ENCODE measurements at regions not wholly inside any gene's neighbourhood (a gene's known extent, or its start where the extent isn't known, plus 50 kb on each side); places are given as distances from the start of the nearest gene placed in this dataset.
A peak's percentile ranks its signal among the peaks of the same experiment; 100 is the strongest.

DNA sequence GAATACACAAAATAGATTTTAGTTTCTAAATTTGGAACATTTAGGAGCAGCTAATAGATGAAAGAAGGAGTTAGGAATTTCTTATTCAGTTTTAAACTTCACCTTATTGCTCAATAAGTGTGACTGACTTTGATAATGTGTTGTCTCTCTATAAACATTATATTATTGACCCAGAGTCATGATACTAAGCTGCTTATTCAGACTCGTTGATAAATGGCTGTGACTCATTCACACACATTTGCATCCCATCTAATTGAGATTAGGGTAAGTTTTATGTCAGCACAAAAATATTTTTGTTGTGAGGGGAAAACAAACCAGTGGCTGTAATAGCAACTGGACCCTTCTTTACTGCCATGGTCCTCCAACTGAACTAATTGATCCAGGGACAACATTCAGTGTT is 137.6 kb downstream of the GOLIM4 start:
- no peak overlapping the region for H3K4me3 ChIP-seq (ENCODE audit: low read depth, low read length)

DNA sequence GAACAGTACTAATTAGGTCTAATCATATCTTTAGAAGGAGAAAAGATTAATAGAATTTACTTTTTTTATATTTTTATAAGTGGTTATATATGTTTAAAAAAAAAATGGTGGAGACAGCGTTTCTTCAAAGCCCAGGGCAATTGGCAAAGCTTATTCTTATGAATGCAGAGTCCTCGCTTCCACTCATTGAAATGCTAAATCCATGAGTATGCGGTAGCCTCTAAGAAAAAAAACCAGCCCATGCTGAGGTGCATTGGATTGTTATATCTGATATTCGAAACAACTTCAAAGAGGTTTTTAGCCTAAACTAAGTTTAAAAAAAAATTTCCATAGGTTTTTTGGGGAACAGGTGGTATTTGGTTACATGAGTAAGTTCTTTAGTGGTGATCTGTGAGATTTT is 142.8 kb downstream of the GOLIM4 start:
- TF ChIP-seq POLR2A (IDR thresholded peaks at IDR 0.05; ENCODE audit: extremely low read depth, insufficient read length) = no peak
- TF ChIP-seq, protein P1, sequence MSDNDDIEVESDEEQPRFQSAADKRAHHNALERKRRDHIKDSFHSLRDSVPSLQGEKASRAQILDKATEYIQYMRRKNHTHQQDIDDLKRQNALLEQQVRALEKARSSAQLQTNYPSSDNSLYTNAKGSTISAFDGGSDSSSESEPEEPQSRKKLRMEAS (IDR thresholded peaks at IDR 0.05; ENCODE audit: low read depth, low read length) = no peak
- no peak for TF ChIP-seq MYC (IDR thresholded peaks at IDR 0.05; ENCODE audit: low read depth, low read length)
- TF ChIP-seq, protein P2, sequence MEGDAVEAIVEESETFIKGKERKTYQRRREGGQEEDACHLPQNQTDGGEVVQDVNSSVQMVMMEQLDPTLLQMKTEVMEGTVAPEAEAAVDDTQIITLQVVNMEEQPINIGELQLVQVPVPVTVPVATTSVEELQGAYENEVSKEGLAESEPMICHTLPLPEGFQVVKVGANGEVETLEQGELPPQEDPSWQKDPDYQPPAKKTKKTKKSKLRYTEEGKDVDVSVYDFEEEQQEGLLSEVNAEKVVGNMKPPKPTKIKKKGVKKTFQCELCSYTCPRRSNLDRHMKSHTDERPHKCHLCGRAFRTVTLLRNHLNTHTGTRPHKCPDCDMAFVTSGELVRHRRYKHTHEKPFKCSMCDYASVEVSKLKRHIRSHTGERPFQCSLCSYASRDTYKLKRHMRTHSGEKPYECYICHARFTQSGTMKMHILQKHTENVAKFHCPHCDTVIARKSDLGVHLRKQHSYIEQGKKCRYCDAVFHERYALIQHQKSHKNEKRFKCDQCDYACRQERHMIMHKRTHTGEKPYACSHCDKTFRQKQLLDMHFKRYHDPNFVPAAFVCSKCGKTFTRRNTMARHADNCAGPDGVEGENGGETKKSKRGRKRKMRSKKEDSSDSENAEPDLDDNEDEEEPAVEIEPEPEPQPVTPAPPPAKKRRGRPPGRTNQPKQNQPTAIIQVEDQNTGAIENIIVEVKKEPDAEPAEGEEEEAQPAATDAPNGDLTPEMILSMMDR (IDR thresholded peaks at IDR 0.05; ENCODE audit: low read depth, low read length) = no peak
- DNase-seq (ENCODE audit: low read depth) = no peak
- no peak overlapping the region for H3K4me3 ChIP-seq (ENCODE audit: low read depth, low read length)

More for the DNA sequence above, 137.6 kb downstream of the GOLIM4 start:
- no peak for DNase-seq (ENCODE audit: low read depth)
- no peak for TF ChIP-seq MYC (IDR thresholded peaks at IDR 0.05; ENCODE audit: low read depth, low read length)
- TF ChIP-seq, protein P2 (IDR thresholded peaks at IDR 0.05; ENCODE audit: low read depth, low read length) = no peak
- TF ChIP-seq, protein P1 (IDR thresholded peaks at IDR 0.05; ENCODE audit: low read depth, low read length) = no peak
- no peak for TF ChIP-seq POLR2A (IDR thresholded peaks at IDR 0.05; ENCODE audit: extremely low read depth, insufficient read length)

DNA sequence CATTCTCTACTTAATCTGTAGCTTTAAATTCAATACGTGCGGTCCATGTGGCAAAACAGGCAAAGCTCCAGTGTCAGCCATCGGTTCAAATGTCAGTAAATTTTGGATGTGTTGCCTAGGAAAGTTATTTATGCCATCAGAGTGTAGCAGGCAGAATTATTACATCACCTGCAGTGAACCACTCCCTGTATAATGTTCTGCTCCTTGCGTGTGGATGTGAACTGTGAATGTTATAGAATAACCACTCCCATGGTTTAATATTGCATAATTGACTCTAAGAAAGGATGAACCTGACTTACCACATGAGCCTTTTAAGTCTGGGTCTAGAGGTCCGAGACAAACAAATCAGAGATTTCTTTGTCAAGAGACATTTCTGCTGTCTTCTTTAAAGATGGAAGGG is 145.5 kb downstream of the GOLIM4 start:
- TF ChIP-seq, protein P2 (IDR thresholded peaks at IDR 0.05; ENCODE audit: low read depth, low read length) = no peak
- TF ChIP-seq, protein P1 (IDR thresholded peaks at IDR 0.05; ENCODE audit: low read depth, low read length) = no peak
- TF ChIP-seq MYC (IDR thresholded peaks at IDR 0.05; ENCODE audit: low read depth, low read length) (no peak), POLR2A (IDR thresholded peaks at IDR 0.05; ENCODE audit: extremely low read depth, insufficient read length) (no peak)
- H3K4me3 ChIP-seq (ENCODE audit: low read depth, low read length) = no peak overlapping the region
- DNase-seq (ENCODE audit: low read depth) = no peak

DNA sequence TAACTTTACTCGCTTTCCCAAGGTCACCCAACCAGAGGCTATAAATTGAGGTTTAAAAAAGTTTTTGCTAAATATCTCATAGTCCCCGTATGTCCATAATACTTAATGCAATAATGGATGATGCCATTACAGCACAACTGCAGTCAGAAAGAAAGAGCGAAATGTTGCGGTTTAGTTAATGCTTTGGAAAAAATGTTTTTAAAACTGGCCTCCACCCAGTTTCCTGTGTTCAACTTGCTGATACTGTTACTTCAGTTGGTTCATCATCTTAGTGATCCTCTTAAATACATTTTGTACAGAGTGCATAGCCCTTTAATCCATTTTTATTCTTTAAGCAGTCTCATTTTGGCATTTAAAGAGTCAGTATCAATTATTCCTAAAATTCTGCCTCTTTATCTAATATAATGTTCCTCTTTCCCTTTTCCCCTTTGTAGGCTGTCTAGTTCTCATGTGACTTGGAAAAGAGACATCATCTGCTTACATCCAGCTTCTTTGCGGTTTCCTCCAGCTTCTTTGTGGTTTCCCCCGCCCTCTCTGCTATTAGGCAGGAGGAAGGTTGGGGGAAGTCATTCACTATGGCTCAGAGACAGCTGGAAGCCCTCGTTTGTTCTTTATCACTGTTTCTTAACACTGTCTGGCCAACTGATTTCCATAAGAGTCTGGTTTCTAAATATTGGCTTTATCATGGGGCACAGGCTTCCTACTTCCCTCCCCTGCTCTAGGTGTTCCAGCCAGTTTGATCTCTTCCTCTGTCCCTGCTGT is 154.3 kb downstream of the GOLIM4 start:
- H3K4me3 ChIP-seq (ENCODE audit: low read depth, low read length) = no peak overlapping the region
- DNase-seq (ENCODE audit: low read depth) = peak; percentile 79
- TF ChIP-seq, protein P1 (IDR thresholded peaks at IDR 0.05; ENCODE audit: low read depth, low read length) = no peak
- TF ChIP-seq POLR2A (IDR thresholded peaks at IDR 0.05; ENCODE audit: extremely low read depth, insufficient read length) = no peak

DNA sequence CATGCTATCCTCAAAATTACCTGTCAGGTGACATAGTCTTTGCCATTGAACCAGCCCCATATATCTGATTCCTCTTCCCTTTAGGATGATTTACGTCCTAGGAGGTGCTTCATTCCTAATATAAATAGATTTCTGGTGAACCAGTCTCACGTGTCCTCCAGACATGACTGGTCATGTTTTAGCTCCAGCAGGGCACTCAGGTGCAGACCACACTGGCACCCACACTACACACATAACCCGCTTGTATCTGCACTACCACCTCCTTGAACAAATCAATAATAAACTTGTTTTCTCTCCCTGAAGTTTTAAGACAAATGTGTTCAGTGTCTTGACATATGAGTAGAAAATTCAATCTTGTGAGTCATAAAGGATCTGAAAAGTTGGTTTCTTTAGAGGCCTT is 155.5 kb downstream of the GOLIM4 start:
- TF ChIP-seq MYC (IDR thresholded peaks at IDR 0.05; ENCODE audit: low read depth, low read length) = no peak
- no peak for TF ChIP-seq POLR2A (IDR thresholded peaks at IDR 0.05; ENCODE audit: extremely low read depth, insufficient read length)
- TF ChIP-seq, protein P2 (IDR thresholded peaks at IDR 0.05; ENCODE audit: low read depth, low read length) = no peak
- TF ChIP-seq, protein P1 (IDR thresholded peaks at IDR 0.05; ENCODE audit: low read depth, low read length) = no peak
- no peak for DNase-seq (ENCODE audit: low read depth)
- H3K4me3 ChIP-seq (ENCODE audit: low read depth, low read length) = no peak overlapping the region

DNA sequence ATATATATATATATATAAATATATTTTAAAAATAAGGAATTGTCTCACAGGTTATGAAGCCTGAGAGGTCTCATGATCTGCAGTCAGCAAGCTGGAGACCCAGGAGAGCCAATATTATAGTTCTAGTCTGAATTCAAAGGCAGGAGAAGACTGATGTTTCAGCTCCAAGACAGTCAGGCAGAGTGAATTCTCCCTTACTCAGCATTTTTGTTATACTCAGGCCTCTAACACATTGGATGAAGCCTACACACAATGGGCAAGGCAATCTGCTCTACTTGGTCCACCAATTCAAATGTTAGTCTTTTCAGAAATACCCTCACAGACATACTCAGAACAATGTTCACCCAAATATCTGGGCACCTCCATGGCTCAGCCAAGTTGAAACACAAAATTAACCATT is 157.2 kb downstream of the GOLIM4 start:
- H3K4me3 ChIP-seq (ENCODE audit: low read depth, low read length) = no peak overlapping the region
- DNase-seq (ENCODE audit: low read depth) = no peak
- TF ChIP-seq MYC (IDR thresholded peaks at IDR 0.05; ENCODE audit: low read depth, low read length) = no peak

All from NB4 (cell line).